Astrocyte of the hippocampus (primary cell): ENCODE measurements at regions not wholly inside any gene's neighbourhood (a gene's known extent, or its start where the extent isn't known, plus 50 kb on each side); places are given as distances from the start of the nearest gene placed in this dataset.
"Not testable (repeated sequence)": the region's sequence is repeated elsewhere in the genome, so short reads cannot be mapped to it uniquely, and the experiment has no call there.

ENCODE experiments used
- DNase-seq: peaks from one replicate; pipeline ENCODE4 v3.0.0; 2011; ENCODE audit warnings: low read depth, low spot score

DNA sequence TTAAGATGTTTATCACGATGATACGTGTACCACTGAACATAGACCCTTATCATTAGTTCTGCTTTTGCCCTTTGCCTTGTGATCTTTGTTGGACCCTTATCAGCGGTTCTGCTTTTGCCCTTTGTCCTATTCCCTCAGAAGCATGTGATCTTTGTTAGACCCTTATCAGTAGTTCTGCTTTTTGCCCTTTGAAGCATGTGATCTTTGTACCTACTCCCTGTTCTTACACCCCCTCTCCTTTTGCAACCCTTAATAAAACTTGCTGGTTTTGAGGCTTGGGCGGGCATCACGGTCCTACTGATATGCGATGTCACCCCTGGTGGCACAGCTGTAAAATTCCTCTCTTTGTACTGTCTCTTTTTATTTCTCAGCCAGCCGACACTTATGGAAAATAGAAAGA, 117.0 kb downstream of the SDHAF3 start:
- not testable (repeated sequence) for DNase-seq

- DNase-seq, result no peak
These were observed 128.8 kb downstream of the SDHAF3 start for GRCh38 chr7:97246317-97246716.

DNA sequence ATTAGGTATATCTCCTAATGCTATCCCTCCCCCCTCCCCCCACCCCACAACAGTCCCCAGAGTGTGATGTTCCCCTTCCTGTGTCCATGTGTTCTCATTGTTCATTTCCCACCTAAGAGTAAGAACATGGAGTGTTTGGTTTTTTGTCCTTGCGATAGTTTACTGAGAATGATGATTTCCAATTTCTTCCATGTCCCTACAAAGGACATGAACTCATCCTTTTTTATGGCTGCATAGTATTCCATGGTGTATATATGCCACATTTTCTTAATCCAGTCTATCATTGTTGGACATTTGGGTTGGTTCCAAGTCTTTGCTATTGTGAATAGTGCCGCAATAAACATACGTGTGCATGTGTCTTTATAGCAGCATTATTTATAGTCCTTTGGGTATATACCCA, 140.7 kb downstream of the SDHAF3 start:
- DNase-seq, result not testable (repeated sequence)

- no peak for DNase-seq
These were observed 152.2 kb downstream of the SDHAF3 start for GRCh38 chr7:97269741-97270140.

GRCh38 chr7:97270280-97270679, 152.8 kb downstream of the SDHAF3 start:
- DNase-seq, result no peak

- DNase-seq, result no peak
These were observed 154.1 kb downstream of the SDHAF3 start for GRCh38 chr7:97271619-97272018.

GRCh38 chr7:97272237-97272975, 154.9 kb downstream of the SDHAF3 start:
- no peak for DNase-seq

- no peak for DNase-seq
These were observed 158.0 kb downstream of the SDHAF3 start for GRCh38 chr7:97275475-97275874.

DNA sequence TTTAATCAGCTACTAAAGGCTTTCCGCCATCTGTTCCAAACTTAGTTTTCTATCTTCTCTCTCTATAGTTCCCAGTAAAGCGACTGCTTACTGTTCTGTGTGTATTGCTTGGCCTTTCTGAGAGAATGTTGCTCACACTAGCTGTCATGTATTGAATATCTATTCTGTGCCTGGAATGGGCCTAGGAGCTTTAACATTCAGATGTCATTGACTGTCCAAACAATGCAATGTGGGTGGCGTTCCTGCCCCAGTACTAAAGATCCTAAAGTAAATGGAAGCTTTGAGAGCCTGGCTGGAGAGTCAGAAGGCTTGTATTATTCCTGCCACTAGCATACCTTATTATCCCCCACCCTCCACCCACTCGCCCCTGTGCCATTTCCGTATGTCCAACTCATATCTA, 163.5 kb downstream of the SDHAF3 start:
- DNase-seq, result no peak

DNA sequence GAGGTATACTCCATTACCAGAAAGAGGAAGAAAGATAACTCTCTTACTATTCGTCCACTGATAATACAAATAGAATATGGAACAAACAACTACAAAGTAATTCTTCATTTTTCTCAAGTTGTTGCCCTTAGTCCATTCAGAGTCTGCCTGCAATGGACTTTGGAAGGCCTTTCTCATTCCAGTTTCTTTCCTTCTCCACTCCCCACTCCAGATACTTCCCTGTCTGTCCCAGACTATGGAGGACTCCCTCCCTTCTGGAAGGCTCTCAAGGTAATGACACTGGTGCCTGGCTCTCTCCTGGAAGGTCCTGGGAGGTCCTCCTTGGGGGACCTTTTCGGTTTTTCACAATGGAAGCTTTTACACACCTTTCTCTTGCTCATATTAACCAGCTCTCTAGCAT, 167.8 kb downstream of the SDHAF3 start:
- no peak for DNase-seq

DNA sequence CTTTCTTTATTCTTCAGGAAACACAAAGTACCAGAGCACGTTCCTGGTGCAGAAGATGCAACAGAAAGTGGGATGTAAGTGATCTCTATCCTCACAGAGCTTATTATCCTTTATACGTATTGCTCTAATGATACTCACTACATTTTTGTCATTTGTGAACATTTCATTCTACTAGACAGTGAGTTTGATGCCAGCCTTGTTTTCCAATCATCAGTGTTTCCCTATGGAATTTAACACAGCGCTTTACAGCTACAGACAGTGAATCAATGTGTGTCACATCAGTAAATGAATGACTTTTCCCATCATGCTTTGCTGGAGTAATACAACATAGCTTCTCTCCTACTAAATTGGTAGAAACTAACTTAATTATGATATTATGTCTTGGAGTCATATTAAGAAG, 175.5 kb downstream of the SDHAF3 start:
- DNase-seq, result no peak

DNA sequence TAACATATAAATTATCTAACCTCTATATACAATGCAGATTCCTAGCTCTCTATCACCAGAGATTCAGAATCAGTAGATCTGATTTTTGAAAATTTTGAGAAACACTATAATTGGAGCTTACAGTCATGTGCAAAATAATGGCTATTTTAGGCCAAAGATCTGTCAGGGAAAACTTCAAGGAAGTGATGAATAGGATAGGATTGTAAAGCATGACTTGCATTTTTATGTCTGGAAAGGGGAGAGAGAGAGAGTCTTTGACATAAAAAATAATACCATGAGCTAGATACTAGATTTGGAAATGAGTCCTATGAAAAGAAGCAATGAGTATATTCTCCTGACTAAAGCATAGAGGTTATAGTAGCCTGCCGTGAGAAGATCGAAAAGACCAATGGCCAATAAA, 181.1 kb downstream of the SDHAF3 start:
- peak; percentile 5 for DNase-seq

DNA sequence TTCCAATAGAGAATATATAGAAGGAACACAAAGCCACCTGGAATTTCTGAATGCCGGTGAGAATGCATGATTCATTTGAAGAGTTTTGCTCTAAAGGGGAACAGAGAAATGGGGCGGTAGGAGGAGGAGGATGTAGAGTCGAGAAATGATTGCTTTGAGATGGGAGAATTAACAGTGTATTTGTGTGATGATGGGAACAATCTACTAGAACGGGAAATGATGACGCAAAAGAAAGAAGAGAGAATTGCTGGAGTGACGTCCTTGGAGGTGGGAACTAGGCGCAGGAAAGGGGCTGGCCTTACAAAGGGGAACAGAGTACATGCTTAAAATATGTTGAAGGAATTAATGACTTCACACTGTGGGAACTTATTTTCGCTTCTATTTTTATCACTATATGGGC, 188.1 kb downstream of the SDHAF3 start:
- no peak for DNase-seq

DNA sequence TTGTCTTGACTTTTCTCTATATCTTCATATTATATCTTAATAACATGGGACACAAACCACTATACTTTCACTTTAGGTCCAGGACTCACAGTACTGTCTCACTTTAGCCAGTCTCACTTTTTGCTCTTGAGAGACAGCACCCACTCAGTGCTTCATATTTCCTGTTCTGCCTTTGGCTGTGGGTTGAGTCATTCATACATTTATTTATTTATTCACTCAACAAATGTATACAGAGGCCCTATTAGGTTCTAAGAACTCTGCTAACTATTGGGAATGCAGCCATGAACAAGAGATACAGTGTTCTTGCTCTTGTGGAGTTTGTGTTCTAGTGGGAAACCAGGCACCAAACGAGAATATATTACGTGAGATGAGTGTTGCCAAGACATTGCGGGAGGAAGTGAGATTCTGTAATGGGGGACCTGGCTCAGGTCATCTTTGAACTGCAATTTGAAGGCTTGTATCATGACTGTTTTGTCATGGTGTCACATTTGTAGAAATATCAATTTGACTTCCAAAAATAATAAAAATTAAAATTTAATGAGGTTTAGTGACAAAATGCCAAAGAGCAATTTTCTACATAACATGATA, 190.1 kb downstream of the SDHAF3 start:
- no peak for DNase-seq

DNA sequence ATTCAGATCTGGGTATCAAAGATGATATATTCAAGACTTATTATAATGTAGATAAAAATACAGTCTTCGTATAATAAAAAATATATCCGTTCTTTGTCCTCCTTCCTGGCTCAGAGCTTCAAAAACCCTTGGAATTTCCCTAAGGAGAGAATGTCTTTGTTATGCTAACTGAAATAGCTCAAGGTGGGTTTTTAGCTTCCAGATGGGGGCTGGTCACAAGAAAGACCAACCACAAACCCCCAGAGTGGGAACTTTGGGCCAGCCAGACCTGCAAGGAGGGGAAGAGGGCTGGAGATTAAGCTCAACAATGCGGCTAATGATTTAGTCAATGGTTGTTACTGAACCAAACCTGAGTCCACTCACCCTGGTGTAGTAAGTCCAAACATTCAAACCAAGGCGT, 196.4 kb downstream of the SDHAF3 start:
- DNase-seq, result no peak

GRCh38 chr7:97317575-97317974, 200.1 kb downstream of the SDHAF3 start:
- DNase-seq, result no peak

DNA sequence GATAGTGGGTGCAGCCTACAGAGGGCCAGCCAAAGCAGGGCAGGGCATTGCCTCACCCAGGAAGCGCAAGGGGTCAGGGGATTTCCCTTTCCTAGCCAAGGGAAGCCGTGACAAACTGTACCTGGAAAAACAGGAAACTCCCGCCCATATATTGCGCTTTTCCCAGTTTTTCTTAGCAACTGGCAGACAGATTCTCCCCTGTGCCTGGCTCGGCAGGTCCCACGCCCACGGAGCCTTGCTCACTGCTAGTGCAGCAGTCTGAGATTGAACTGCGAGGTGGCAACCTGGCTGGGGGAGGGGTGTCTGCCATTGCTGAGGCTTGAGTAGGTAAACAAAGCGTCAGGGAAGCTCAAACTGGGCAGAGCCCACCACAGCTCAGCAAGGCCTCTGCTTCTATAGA, 212.4 kb downstream of the SDHAF3 start:
- not testable (repeated sequence) for DNase-seq

GRCh38 chr7:97337849-97338248, 220.4 kb downstream of the SDHAF3 start:
- DNase-seq, result no peak

GRCh38 chr7:97342512-97342911, 225.0 kb downstream of the SDHAF3 start:
- no peak for DNase-seq

GRCh38 chr7:97346349-97346748, 228.9 kb downstream of the SDHAF3 start:
- no peak for DNase-seq

DNA sequence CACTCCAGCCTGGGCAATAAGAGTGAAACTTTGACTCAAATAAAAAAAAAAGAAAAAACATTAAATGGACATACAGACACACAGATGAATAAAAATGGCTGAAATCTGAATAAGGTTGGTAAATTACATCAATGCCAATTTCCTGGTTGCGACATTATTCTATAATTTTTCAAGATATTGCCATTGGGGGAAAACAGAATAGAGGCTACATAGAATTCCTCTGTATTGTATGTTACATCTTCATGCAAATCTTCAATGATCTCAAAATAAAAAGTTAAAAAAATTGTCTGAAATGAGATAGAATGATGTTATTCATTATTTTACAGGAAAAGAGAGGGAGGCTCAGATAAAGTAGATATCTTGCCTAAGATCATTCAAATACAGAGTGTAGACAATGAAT, 234.0 kb downstream of the SDHAF3 start:
- no peak for DNase-seq

GRCh38 chr7:97357459-97357858, 240.0 kb downstream of the SDHAF3 start:
- no peak for DNase-seq

DNA sequence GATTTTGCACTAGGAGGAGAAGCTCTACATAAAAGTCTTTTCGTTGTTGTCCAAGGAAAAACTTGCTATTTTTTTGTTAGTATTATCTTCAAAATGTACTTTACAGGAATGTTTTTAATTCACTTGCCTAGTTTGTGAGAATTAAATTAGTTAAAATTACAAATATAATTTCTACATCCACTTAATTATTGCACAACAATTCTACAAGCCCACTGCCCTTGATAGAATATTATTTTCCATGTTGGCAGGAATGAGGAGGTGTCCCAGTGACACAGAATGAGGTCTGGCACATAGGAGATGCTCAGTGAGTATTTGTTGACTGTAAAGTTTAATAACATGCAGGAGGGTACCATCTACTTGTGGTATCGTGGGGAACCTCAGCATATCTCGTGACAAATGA, 255.4 kb downstream of the SDHAF3 start:
- no peak for DNase-seq

DNA sequence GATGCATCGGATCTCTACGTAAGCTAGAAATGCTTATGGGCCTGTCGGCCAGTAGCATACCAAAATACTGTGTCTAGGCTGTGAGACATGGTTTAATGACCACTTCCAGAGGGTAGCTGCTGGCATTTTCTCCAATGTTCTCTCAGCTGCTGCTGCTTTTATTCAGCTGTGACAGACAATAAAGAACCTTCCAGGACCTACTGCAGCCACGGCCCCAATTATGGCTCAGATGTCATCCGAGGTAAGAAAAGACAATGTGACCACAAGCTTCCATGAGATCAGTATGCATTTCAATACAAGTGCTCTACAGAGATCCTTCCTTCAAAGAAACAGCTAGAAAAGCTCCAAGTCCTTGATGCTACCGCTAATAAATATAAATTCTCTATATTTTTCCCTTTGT, 256.2 kb downstream of the SDHAF3 start:
- no peak for DNase-seq
